ENCODE measurements at regions not wholly inside any gene's neighbourhood (a gene's known extent, or its start where the extent isn't known, plus 50 kb on each side); places are given as distances from the start of the nearest gene placed in this dataset.

- no peak for TF ChIP-seq CTCF (IDR thresholded peaks at IDR 0.05 in 4 of 5, conservative IDR thresholded peaks at IDR 0.05 in 1 of 5)
- no peak for TF ChIP-seq POLR2A (IDR thresholded peaks at IDR 0.05)
Observed at GRCh38 chr11:70012134-70012733, 65.9 kb upstream of the ANO1 start.
